ENCODE measurements at regions not wholly inside any gene's neighbourhood (a gene's known extent, or its start where the extent isn't known, plus 50 kb on each side); places are given as distances from the start of the nearest gene placed in this dataset.

- TF ChIP-seq REST (IDR thresholded peaks at IDR 0.05; ENCODE audit: insufficient read depth in 1 of 2, low read depth in 2 of 2, low read length in 2 of 2) (no peak), FOXP2 (optimal IDR thresholded peaks at IDR 0.05; ENCODE audit: borderline replicate concordance, extremely low read depth, extremely low read length, insufficient read depth) (no peak), POLR2AphosphoS5 (IDR thresholded peaks at IDR 0.05; ENCODE audit: low read depth, low read length) (no peak)
Measured at GRCh38 chr18:41207706-41208105, 747.3 kb upstream of the PIK3C3 start.

Data from PFSK-1 (cell line).